Liver (tissue), 3 donors: ENCODE measurements at regions not wholly inside any gene's neighbourhood (a gene's known extent, or its start where the extent isn't known, plus 50 kb on each side); places are given as distances from the start of the nearest gene placed in this dataset.

ENCODE experiments used
- CTCF ChIP-seq: fragments of 150-350 bp; IDR thresholded peaks from 2 replicates; pipeline ENCODE4 v1.5.1; 2017; ENCODE audit warnings: improper control_type of control experiment, low read depth, low read length; ENCODE audit not compliant: missing input control
- FOXA1 ChIP-seq: IDR thresholded peaks from 2 replicates; pipeline ENCODE4 v1.6.1; 2016; ENCODE audit warnings: antibody characterized with exemption
- FOXA2 ChIP-seq: IDR thresholded peaks from 2 replicates; pipeline ENCODE4 v1.6.1; 2016; ENCODE audit warnings: antibody characterized with exemption
- JUND ChIP-seq, 2 donors: IDR thresholded peaks; 2 replicates each; pipeline ENCODE4 v1.6.1; 2016; ENCODE audit warnings: antibody characterized with exemption in 2 of 2
- MAX ChIP-seq: IDR thresholded peaks from 2 replicates; pipeline ENCODE4 v1.6.1; 2016; ENCODE audit warnings: antibody characterized with exemption
- RAD21 ChIP-seq, 2 donors: IDR thresholded peaks; 2 replicates each; pipeline ENCODE4 v1.6.1; 2016; ENCODE audit warnings: antibody characterized with exemption in 2 of 2, mild to moderate bottlenecking in 2 of 2
- RXRA ChIP-seq, 2 donors: IDR thresholded peaks; 2 replicates each; pipeline ENCODE4 v1.6.1; 2017 to 2018; ENCODE audit warnings: antibody characterized with exemption in 2 of 2, mild to moderate bottlenecking in 1 of 2
- SP1 ChIP-seq: IDR thresholded peaks from 2 replicates; pipeline ENCODE4 v1.6.1; 2018; ENCODE audit warnings: antibody characterized with exemption, mild to moderate bottlenecking
- TAF1 ChIP-seq: conservative IDR thresholded peaks from 2 replicates; pipeline ENCODE4 v1.6.1; 2016; ENCODE audit warnings: antibody characterized with exemption, mild to moderate bottlenecking
- YY1 ChIP-seq: IDR thresholded peaks from 2 replicates; pipeline ENCODE4 v1.6.1; 2016; ENCODE audit warnings: antibody characterized with exemption, mild to moderate bottlenecking
- ZBTB33 ChIP-seq: IDR thresholded peaks from 2 replicates; pipeline ENCODE4 v1.6.1; 2016; ENCODE audit warnings: antibody characterized with exemption
- TF ChIP-seq, protein P1 (sequence below): IDR thresholded peaks from 2 replicates; pipeline ENCODE4 v1.6.1; 2016; ENCODE audit warnings: antibody characterized with exemption
- TF ChIP-seq, protein P2 (sequence below): IDR thresholded peaks from 2 replicates; pipeline ENCODE4 v1.6.1; 2016; ENCODE audit warnings: antibody characterized with exemption, mild to moderate bottlenecking
- donor health status: healthy.
- donor health status: healthy.

- TF ChIP-seq CTCF (no peak), TAF1 (no peak), ZBTB33 (no peak), SP1 (no peak), RXRA (IDR thresholded peaks at IDR 0.05) (no peak), RAD21 (IDR thresholded peaks at IDR 0.05) (no peak), MAX (no peak), JUND (IDR thresholded peaks at IDR 0.05) (no peak), FOXA2 (no peak), YY1 (no peak), FOXA1 (no peak)
- TF ChIP-seq, protein P1, sequence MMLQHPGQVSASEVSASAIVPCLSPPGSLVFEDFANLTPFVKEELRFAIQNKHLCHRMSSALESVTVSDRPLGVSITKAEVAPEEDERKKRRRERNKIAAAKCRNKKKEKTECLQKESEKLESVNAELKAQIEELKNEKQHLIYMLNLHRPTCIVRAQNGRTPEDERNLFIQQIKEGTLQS, result no peak
- TF ChIP-seq, protein P2, sequence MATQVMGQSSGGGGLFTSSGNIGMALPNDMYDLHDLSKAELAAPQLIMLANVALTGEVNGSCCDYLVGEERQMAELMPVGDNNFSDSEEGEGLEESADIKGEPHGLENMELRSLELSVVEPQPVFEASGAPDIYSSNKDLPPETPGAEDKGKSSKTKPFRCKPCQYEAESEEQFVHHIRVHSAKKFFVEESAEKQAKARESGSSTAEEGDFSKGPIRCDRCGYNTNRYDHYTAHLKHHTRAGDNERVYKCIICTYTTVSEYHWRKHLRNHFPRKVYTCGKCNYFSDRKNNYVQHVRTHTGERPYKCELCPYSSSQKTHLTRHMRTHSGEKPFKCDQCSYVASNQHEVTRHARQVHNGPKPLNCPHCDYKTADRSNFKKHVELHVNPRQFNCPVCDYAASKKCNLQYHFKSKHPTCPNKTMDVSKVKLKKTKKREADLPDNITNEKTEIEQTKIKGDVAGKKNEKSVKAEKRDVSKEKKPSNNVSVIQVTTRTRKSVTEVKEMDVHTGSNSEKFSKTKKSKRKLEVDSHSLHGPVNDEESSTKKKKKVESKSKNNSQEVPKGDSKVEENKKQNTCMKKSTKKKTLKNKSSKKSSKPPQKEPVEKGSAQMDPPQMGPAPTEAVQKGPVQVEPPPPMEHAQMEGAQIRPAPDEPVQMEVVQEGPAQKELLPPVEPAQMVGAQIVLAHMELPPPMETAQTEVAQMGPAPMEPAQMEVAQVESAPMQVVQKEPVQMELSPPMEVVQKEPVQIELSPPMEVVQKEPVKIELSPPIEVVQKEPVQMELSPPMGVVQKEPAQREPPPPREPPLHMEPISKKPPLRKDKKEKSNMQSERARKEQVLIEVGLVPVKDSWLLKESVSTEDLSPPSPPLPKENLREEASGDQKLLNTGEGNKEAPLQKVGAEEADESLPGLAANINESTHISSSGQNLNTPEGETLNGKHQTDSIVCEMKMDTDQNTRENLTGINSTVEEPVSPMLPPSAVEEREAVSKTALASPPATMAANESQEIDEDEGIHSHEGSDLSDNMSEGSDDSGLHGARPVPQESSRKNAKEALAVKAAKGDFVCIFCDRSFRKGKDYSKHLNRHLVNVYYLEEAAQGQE, result no peak
These were observed 191.0 kb downstream of the EVX1 start for GRCh38 chr7:27433581-27433980.
